ENCODE measurements at regions not wholly inside any gene's neighbourhood (a gene's known extent, or its start where the extent isn't known, plus 50 kb on each side); places are given as distances from the start of the nearest gene placed in this dataset.

DNA sequence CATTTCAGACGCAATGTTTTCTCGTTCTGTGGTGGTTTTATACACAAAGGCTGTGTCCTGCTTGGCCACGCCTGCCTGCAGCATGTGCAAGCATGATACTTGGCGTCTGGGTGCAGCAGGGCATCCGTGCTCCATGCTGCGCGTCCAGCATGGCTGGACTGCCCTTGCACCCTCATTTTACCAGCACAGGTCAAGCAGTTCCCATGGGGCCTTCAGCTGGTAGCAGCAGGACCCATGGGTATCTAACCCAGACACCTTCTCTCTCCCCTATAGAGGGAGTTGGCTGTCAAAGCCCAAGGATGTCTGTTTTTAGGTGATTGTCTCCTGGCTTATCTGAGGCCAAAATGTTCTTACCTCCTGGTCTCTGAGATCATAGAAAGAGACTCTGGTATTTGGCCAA lies 158.3 kb upstream of the PITX1 start:
- FAIRE-seq (no peak), DNase-seq (ENCODE audit: low read depth, low spot score) (no peak)
- Histone ChIP-seq H3K79me2 (ENCODE audit: control insufficient read depth, insufficient read depth, low read length) (no peaks in the 10 kb centered on the region), H3K4me3 (ENCODE audit: control insufficient read depth in 2 of 3, extremely low read depth in 1 of 3, insufficient read depth in 2 of 3, low read depth in 1 of 3, low read length in 3 of 3) (no peak overlapping the region), H3K9me3 (ENCODE audit: control insufficient read depth, low read depth, low read length) (no peaks in the 10 kb centered on the region), H3K27ac (ENCODE audit: control insufficient read depth, insufficient read depth, low read length) (no peak overlapping the region), H3K4me1 (ENCODE audit: control insufficient read depth, extremely low read depth, insufficient read depth, low read length) (no peaks in the 10 kb centered on the region), H3K27me3 (ENCODE audit: control insufficient read depth, extremely low read depth, insufficient read depth, low read length) (peaks cover 24% of the 10 kb centered on the region), H2AFZ (ENCODE audit: control insufficient read depth, low read length) (no peak overlapping the region), H3K9ac (ENCODE audit: control insufficient read depth, extremely low read depth, insufficient read depth, low read length) (no peak overlapping the region), H3K9me1 (ENCODE audit: control insufficient read depth, extremely low read depth, insufficient read depth, low read length) (no peaks in the 10 kb centered on the region), H3K36me3 (ENCODE audit: control insufficient read depth in 2 of 2, extremely low read depth in 1 of 2, insufficient read depth in 2 of 2, low read length in 2 of 2) (no peaks in the 10 kb centered on the region), H4K20me1 (ENCODE audit: control insufficient read depth, extremely low read depth, insufficient read depth, low read length) (no peaks in the 10 kb centered on the region), H3K4me2 (ENCODE audit: control insufficient read depth, extremely low read depth, insufficient read depth, low read depth, low read length) (no peak overlapping the region)
- dilution Hi-C loops (cut with MboI; ENCODE audit: extremely low pct_ligation_motif_present, low sequenced_read_pairs) = no loop called here
- TF ChIP-seq, protein P1, sequence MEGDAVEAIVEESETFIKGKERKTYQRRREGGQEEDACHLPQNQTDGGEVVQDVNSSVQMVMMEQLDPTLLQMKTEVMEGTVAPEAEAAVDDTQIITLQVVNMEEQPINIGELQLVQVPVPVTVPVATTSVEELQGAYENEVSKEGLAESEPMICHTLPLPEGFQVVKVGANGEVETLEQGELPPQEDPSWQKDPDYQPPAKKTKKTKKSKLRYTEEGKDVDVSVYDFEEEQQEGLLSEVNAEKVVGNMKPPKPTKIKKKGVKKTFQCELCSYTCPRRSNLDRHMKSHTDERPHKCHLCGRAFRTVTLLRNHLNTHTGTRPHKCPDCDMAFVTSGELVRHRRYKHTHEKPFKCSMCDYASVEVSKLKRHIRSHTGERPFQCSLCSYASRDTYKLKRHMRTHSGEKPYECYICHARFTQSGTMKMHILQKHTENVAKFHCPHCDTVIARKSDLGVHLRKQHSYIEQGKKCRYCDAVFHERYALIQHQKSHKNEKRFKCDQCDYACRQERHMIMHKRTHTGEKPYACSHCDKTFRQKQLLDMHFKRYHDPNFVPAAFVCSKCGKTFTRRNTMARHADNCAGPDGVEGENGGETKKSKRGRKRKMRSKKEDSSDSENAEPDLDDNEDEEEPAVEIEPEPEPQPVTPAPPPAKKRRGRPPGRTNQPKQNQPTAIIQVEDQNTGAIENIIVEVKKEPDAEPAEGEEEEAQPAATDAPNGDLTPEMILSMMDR (optimal IDR thresholded peaks at IDR 0.05 in 1 of 3, IDR thresholded peaks at IDR 0.05 in 1 of 3, conservative IDR thresholded peaks at IDR 0.05 in 1 of 3; ENCODE audit: extremely low read depth in 1 of 3, insufficient read depth in 2 of 3, low read length in 3 of 3) = no peak
- no peak for TF ChIP-seq EZH2 (IDR thresholded peaks at IDR 0.05; ENCODE audit: low read length)

DNA sequence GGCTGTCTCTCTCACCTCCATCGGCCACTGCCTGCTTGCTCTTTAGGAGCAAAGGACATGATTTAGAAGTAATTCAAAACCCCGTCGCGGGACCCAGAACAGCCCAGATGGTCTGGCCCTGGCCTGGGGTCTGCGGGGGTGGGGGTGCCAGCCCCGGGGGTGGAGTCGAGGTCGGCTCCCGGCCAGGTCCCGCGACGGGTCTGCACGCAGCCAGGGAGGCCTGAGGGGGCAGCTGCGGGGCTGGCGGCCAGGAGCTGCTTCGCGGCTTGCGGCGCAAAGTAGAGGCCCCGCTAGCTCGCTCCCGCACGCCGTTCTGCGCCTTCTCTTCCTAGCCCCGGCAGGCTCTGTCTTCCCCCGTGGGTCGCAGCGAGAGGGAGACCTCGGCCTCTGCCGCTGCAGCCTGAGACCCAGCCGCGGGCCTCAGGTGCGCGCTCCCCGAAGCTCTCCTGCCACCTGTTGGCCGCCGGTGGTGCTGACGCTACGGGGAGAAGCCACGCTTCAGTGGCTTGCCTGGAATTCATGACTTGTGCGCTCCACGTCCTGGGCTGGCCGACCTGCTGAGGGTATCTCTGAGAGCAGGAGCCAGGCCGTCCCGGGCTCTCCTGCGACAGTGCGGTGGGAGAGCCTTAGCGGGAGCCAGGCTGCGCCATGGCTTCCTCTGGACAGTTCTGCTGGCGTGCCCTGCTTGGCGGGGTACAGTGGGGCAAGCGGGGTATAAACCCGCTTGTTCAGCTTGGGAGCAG lies 157.2 kb upstream of the PITX1 start:
- Histone ChIP-seq H3K9me3 (ENCODE audit: control insufficient read depth, low read depth, low read length) (no peaks in the 10 kb centered on the region), H2AFZ (ENCODE audit: control insufficient read depth, low read length) (peak overlapping the region; percentile 59), H3K79me2 (ENCODE audit: control insufficient read depth, insufficient read depth, low read length) (no peaks in the 10 kb centered on the region), H3K9me1 (ENCODE audit: control insufficient read depth, extremely low read depth, insufficient read depth, low read length) (no peaks in the 10 kb centered on the region), H3K4me1 (ENCODE audit: control insufficient read depth, extremely low read depth, insufficient read depth, low read length) (no peaks in the 10 kb centered on the region), H3K36me3 (ENCODE audit: control insufficient read depth in 2 of 2, extremely low read depth in 1 of 2, insufficient read depth in 2 of 2, low read length in 2 of 2) (no peaks in the 10 kb centered on the region), H3K27ac (ENCODE audit: control insufficient read depth, insufficient read depth, low read length) (no peak overlapping the region), H3K27me3 (ENCODE audit: control insufficient read depth, extremely low read depth, insufficient read depth, low read length) (peaks cover 24% of the 10 kb centered on the region), H3K9ac (ENCODE audit: control insufficient read depth, extremely low read depth, insufficient read depth, low read length) (no peak overlapping the region), H4K20me1 (ENCODE audit: control insufficient read depth, extremely low read depth, insufficient read depth, low read length) (no peaks in the 10 kb centered on the region), H3K4me3 (ENCODE audit: control insufficient read depth in 2 of 3, extremely low read depth in 1 of 3, insufficient read depth in 2 of 3, low read depth in 1 of 3, low read length in 3 of 3) (no peak overlapping the region), H3K4me2 (ENCODE audit: control insufficient read depth, extremely low read depth, insufficient read depth, low read depth, low read length) (peak overlapping the region; percentile 49)
- dilution Hi-C loops (cut with MboI; ENCODE audit: extremely low pct_ligation_motif_present, low sequenced_read_pairs) = no loop called here
- TF ChIP-seq, protein P1 (optimal IDR thresholded peaks at IDR 0.05 in 1 of 3, IDR thresholded peaks at IDR 0.05 in 1 of 3, conservative IDR thresholded peaks at IDR 0.05 in 1 of 3; ENCODE audit: extremely low read depth in 1 of 3, insufficient read depth in 2 of 3, low read length in 3 of 3) = peak; percentile 79 to 99 (median 98)
- no peak for TF ChIP-seq EZH2 (IDR thresholded peaks at IDR 0.05; ENCODE audit: low read length)
- FAIRE-seq (no peak), DNase-seq (ENCODE audit: low read depth, low spot score) (no peak)
